Stimulated activated CD4-positive, alpha-beta T cell treated with anti-CD3 and anti-CD28 coated beads, Interleukin-4, amount 100 ng/mL, for 1 hour (primary cell): ENCODE measurements at regions not wholly inside any gene's neighbourhood (a gene's known extent, or its start where the extent isn't known, plus 50 kb on each side); places are given as distances from the start of the nearest gene placed in this dataset.

Experiments
- DNase-seq: peaks from one replicate; pipeline ENCODE4 v3.0.0-alpha.2; 2020

DNA sequence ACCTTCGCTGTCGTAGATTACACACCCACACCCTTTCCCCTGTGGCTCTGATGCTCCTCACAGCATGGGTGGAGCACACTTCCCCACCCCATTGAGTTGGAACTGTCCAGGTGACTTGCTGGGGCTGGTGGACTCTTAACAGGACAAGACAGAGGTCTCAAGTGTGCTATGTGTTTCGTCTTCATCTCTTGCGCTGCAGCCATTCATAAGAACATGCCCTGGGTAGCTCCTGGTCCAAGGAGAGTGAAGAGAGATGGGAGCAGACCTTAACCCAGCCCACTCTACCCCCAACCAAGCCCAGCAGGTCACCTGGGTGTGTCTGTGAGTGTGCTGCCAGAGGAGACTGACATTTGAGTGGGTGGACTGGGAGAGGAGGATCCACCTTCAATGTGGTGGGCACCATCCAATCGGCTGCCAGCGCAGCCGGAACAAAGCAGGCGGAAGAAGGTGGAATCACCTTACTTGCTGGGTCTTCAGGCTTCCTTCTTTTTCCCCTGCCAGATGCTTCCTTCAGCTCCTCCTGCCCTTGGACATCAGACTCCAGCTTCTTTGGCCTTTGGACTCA lies 112.4 kb downstream of the HTR5A start:
- DNase-seq, result no peak

DNA sequence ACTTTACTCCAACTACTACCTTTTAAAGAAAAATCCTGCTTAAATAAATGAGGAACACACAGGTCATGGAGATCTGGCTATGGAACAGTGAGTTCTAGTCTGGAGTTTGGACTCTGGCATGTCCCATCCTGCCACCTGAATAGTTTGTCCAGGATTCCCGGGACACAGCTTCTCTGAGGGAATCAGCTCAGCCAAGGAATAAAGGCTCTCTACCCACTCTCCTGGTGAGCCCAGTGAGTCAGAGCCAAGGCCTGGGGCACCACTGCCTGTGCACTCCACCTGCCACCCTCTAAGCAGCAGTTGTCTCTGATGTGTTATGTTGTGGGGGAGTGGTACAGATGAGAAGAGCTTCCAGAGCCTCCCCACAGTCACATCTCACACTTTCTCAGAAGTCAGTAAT lies 113.5 kb downstream of the HTR5A start:
- DNase-seq, result no peak

DNA sequence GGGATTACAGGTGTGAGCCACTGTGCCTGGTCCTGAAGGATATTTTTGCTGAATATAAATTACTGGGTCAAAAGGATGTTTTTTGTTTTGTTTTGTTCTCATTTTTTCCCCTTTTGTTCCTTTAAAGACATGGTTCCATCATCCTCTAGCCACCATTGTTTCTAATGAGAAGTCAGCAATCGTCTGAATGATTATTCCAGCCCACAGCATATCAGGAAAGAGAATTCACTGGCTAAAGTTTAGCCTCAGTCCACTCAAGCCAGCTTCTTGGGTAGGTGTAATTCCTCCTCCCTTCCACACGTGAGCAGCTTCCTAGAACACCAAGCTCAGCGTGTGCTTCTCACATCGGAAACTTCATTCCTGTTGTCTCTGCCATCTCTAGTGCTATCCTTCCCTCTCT lies 112.8 kb upstream of the INSIG1 start:
- no peak for DNase-seq

DNA sequence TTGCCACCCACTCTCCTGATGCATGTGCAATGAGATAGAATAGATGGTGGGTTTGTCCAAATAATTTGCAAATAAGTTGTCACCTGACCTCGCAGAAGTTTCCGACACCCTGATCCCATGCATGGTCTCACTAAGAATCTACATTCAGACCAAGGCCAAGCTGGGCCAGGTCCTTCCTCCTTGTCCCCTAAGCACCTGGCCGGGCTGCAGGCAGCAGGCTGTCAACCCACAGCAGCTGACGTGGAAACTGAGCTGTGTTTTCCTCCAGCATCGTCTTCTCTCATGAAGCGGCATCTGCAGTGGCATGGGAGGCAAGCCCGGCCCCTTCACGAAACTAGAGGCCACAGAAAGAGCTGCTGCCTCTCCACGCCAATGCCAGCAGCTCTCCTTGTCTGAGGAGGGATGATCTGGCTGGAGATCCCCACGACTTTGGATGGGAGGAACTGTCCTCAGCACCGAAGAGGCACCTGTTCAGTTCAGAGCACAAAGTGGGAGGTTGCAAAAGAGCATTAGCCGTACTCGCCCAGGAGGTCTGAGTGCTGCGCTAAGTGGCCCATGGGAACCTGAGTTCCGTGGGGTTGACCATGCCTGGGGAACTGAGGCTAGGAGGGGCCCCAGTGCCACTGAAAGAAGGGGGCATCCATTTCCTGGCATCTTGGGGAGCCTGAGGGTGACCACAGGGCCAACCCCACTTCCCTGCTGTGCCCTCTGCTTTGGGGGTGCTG lies 110.5 kb upstream of the INSIG1 start:
- DNase-seq, result no peak

DNA sequence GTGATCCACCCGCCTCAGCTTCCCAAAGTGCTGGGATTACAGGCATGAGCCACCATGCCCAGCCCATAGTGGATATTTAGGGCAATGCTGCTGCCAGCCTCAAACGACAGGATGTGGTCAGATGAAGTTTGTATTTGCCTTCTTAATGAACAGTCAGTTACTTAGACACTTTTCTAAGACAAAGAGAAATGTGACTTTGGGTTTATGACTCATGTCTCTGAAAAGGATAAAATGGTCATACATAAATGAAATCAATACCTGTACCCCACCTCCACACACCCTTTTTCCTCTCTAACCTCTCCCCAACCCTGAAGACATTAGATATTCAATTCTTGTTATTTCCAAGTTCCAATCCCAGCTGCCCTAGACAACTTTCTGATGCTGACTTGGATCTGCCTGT lies 109.3 kb upstream of the INSIG1 start:
- DNase-seq, result no peak

DNA sequence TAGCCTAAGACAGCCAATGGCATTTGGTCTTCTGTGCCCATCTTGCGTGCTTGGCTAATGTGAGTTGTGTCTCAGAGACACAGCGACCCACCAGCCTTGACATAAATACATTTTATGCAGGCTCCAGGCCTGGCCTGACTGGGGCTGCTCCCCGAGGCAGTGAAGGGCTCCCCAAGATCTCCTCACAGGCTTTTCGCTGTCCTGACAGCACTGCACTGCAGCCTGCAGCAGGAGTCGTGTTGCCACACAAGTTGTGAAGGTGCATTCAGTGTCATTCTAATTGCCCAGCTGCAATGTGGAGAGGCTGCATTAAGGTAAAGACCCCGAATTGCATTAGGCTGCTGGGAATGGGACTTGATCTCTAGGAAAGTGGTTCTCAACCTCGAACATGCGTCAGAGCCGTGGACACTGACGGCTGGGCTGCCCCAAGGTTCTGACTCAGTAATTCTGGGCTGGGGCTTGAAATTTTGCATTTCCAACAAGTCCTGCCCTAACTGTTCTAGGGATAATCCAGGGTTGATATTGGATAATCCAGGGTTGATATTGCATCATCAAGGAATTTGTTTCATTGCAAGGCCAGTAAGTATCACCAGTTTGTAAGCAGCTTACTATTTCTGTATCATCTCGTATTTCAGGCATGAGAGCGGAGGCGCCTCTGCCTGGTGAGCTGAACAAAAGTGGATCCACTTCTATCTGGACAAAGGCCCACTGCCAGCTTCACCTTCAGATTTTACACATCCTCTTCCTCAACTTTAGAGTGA lies 108.7 kb upstream of the INSIG1 start:
- DNase-seq, result no peak

DNA sequence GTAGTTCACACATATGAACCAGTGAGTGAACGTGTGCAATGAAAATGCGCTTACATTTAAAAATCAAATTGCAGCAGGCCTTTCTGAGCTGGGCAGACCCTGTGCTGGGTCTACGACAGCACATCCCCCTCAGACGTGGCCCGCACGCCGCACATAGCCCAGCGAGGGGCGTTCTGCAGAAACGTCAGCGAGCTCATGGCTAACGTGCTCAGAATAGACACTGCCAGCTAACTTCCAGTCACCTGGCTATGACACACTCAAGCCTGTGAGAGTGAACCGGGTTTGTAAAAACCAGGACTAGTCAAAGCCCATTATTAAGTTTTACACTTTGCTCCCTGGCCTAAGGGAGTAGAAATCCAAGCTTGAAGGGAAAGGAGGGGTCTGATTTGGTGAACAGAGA lies 108.1 kb upstream of the INSIG1 start:
- no peak for DNase-seq

DNA sequence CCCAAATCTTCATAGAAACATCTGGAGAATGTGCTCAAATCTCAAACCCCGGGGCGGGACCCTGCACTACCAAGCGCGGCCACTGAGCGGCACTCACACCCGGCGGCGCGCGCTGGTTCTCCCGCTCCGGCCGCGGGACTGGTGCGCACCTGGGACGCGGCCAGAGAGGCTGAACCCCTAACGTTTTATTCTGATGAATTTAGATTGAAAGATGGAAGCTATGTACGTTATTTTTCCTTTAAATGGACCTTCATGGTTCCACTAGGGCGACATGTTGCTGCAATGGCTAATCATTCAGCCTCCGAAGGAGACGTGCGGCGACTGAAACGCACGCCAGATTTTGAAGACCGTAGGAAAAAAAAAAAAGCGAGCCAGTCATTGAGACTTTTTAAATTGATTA lies 107.0 kb upstream of the INSIG1 start:
- DNase-seq, result peak; percentile 76

DNA sequence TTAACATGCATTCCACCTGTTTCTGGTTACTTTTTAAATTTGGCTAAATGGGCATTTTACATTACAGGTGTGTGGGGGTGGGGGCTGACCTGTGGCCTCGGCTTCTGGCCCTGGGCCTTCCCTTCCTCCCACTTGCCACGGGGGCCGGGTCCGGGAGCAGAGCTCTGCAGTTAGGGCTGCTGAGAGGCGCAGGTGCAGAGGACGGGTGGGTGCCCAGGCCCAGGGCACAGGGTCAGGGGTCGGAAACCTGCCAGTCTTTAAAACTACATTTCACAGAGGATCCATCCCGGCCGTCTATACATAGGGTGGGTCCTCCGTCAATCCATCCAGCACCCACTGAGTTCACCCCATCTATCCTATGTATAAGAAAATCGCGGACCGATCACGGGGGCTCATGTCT lies 106.5 kb upstream of the INSIG1 start:
- DNase-seq, result no peak

DNA sequence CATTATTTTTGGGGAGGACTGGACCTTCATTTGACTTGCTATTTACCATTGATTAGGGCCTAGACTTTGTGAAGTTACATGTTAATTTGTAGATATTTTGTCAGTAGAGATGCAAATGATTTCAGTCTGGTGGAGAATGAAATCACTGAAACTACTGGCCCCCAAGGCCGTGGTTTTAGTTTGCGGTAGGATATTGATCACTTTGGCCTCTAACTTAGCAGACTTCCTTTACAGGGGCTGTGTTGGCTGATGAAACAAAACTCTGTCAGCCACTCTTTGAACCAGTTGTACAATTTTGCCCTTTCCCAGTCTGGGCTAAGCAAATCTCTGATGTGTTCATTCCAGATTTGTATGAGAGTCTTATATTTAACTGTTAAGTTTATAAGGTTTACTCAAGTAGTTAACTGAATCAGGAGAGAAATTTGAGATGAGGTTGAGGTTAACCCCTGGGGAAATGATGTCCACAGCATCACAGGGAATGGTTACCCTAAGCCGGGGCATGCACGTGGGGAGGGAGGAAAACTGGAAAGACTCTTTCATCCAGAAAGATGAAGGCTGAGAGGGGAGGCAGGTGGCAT lies 105.7 kb upstream of the INSIG1 start:
- DNase-seq, result no peak

DNA sequence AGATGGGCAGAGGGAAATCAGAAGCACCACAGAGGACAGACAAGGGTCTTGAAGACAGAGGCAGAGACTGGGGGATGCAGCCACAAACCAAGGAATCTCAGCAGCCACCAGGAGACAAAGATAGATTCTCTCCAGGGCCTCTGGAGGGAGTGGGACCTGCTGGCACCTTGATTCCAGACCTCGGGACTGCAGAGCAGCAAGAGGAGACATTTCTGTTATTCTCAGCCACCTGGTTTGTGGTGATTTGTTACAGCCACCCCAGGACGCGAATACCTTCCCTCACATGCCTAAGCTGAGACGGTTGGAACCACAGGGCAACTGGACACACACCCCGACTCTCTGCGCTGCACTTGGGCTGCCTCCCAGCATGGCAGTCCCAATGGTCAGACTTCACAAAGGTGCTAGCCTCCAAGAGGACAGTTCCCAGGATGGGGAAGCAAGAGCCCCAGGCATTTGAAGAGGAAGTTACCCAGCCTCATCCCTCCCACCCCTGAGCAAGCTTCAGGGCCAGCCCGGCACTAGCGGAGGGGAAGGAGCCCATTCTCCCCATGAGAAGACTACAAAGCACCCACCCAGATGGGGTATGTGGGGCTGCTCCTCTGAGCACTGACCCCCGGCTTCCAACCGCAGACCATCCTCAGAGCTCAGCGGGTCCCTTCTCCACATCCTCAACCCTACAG lies 104.6 kb upstream of the INSIG1 start:
- DNase-seq, result no peak

DNA sequence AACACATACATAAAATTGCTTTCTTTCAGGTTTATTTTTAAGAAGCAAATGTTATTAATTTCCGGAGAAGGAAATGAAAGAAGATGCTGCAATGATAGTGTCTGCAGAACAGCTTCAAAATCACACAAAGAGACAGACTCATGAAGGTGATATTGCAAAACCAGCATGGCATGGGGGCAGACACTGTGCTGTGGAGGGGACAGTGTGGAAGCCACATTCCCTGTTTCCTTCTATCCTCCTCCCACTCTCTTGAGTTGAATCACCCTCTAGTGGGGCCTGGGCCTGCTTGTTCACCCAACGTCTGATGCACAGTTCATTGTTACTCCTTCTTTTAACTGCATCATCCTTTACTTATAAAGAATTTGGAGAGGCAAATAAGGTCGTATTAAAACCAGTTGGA lies 104.0 kb upstream of the INSIG1 start:
- no peak for DNase-seq

DNA sequence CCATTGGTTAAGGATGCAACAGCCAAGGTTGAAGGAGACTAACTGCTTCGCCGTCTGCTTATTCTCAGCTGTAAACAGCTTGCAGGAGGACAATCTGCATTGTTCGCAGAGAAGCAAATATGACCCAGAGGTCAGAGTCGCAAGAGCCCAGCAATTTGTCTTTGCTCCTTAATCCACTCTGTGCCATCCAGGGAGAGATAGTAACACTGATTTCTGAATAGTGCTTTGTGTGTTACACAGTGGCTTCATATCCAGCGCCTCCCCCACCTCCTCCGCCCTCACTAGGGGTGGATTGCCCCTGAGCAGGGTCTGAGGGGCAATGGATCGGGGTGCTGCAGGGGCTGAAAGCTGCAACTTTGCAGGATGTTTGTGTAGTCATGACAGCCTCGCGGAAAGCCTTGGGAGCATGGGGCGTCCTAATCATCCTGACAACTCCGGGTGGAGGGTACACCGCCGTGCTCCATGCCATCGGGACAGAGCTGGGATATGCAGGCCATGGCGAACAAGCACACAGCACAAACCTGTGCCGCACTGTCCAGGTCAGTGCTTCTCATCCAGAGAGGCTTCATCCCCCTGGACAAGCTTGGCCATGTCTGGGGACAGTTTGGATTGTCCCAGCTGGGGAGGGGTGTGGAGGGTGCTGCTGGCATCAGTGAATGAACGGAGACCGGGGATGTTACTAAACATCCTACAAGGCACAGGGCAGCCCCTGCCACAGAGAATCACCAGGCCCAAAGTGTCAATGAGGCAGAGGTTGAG lies 103.1 kb upstream of the INSIG1 start:
- no peak for DNase-seq

DNA sequence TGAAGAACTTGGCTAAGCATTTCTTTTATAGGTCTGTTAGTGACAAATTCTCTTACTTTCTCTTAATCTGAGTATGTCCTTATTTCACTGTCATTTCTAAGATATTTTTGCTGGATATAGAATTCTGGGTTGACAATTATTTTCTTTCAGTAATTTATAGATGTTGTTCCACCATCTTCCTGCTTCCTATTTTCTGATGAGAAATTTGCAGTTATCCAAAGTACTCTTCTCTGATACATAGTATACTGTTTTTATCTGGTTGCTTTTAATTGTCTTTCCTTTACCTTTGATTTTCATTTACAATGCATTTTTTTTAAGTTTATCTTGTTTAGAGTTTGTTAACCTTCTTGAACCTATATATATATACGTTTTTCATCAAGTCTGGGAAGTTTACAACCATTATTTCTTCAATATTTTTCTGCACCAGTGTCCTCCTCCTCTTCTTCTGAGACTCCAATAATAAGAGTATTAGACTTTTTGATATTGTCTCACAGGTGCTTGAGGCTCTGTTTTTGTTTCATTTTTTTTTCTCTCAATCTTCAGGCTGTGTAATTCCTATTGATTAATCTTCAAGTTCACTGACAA lies 101.6 kb upstream of the INSIG1 start:
- no peak for DNase-seq

DNA sequence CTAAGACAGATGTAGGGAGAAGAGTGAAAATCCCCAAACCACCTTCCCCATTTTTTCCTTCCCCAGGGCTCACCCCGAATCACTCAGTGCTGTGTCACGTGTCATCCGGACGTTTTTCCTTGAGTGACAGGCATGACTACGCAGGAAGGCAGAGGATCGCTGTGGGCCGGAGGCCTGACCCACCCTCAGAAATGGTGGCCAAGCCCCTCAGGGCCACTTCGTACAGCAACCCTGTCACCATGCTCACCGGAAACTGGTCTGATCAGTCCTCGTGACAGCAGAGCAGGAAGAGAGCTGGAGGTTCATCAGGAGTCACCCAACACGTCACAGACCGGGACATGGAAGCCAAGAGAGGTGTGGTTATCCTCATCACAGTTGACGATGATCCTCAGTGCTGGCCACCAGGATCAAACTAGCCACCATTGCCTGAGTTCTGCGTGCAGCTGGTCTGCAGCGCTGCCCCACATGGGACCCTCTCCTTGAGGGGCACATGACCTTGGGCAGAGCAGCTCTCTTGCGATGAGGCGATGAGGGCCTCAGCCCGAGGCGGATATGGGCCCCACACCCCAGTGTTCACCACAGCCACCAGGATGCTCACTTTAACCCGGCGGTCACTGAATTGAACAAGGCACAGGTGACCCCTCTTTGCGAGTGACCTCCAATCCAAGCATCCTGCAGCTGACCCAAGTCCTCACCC lies 99.3 kb upstream of the INSIG1 start:
- no peak for DNase-seq

DNA sequence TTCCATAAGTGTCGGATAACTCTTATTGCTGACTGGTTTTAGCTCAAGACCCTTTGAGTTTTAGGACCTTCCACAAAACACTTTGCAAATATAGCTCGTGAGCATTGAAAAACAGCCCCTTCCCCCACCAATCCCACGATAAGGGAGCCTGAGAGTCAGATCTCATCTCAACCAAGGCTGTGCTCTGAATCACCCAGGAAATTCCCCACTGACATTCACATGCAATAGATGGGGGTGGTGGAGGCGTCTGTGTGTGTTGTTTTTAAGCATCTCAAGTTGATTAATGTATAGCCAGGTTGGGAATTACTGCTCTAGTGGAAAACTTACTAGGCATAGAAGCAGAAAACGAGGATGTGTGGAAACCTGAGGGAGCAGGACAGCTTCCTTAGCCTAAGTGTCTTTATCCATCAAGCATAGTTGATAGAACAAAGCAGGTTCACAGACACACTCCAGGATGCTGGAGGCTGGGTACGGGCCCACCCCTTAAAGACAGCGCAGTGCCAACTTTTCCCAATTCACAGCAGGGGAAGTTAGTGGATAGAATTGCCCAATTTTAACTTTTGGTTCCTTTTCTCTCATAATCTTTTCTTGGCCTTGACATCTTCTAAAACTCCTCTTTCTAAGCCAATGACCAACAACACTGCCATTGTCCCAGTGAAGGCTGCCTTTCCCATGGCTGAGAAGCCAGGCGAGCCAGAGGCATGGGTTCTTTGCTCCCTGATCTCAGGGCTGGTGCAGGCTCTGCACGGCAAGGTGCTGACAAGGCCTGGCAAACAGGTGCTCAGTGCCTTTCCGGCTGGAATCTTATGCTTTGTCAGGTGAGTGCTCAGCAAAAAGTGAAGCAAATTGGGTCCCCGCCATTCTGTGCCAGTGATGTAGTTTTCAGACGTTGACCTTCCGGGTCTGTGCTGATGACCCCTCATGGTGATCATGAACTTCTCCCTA lies 98.5 kb upstream of the INSIG1 start:
- DNase-seq, result peak; percentile 56

DNA sequence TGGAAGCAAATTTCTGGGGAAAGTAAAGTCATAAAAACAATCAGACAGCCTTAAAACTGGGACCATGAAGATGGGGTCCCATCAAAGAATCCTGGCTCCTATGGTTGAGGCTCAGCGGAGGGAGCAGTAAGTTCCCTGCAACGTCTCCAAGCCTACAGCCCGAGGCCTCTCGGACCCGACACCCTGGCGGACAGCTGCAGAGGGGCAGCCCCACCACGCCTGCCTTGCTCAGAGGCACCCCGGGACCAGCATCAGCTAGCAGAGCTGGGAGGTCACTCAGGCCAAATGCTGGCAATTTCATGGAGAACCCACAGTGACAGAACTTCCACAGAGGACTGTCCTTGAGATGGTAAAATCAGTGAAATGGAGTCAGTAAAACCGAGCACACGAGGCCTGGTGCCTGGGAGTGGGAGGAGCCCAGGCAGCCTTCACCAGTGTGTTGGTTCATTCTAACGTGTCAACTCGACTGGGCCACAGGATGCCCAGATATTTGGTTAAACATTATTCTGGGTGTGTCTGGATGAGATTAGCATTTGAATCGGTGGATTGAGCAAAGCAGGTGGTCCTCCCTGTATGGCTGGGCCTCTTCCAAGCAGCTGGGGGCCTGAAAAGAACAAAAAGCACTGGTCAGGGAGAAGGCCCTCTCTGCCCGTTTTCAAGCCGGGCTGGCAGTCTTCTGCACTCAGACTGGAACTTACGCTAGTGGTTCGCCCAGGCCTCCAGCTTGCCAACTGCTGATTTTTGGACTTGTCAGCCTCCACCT lies 96.2 kb upstream of the INSIG1 start:
- no peak for DNase-seq

DNA sequence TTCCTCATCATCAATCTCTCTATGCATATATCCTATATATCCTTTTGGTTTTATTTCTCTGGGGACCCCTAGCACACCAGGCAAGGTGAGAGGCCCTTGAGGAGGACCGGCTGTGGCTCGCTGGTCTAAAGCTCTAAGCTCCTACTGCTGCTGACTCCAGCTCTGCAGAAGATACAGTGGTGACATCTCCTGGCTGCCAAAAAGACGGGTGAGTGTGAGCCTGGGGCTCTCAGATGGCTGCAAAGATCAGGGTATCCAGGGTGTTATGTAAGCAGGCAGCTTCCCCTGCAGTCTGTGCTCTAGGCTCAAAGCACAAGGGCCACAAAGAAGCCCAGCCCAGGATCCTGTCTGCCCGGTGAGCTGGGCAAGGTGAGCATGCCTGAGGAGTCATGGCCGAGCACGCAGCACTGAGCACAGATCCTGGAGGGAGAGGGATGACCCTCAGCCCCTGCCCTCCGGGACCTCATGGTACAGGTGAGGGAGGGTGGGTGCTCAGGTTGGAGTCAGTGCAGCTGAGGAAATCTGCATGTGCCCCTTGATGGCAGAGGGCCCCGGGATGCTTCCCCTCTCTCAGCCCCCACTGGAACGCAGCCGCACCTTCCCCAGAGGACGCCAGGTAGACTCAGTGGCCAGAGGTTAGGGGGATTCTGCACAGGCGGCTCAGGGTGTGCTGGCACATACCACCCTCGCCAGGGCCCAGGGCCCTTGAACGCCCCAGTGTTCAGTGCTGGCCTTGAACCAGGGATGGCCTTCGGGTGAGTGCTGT lies 95.4 kb upstream of the INSIG1 start:
- DNase-seq, result no peak
